NB4 (cell line): ENCODE measurements at regions not wholly inside any gene's neighbourhood (a gene's known extent, or its start where the extent isn't known, plus 50 kb on each side); places are given as distances from the start of the nearest gene placed in this dataset.

Experiments
- DNase-seq: peaks from one replicate; pipeline ENCODE4 v3.0.0; 2010; ENCODE audit warnings: low read depth
- H3K4me3 ChIP-seq: one replicate; pipeline ENCODE4 v1.5.1; 2011; ENCODE audit warnings: mild to moderate bottlenecking, low read depth, low read length, moderate library complexity
- MYC ChIP-seq: IDR thresholded peaks from 2 replicates; pipeline ENCODE4 v1.6.1; 2011; ENCODE audit warnings: low read depth, low read length
- POLR2A ChIP-seq: IDR thresholded peaks from 2 replicates; pipeline ENCODE4 v1.6.1; 2011; ENCODE audit warnings: mild to moderate bottlenecking; ENCODE audit not compliant: insufficient read length; ENCODE audit errors: extremely low read depth
- TF ChIP-seq, protein P1 (sequence below): IDR thresholded peaks from 2 replicates; pipeline ENCODE4 v1.6.1; 2011; ENCODE audit warnings: low read depth, low read length
- TF ChIP-seq, protein P2 (sequence below): IDR thresholded peaks from one replicate; pipeline ENCODE4 v1.5.1; 2012; ENCODE audit warnings: low read depth, low read length

DNA sequence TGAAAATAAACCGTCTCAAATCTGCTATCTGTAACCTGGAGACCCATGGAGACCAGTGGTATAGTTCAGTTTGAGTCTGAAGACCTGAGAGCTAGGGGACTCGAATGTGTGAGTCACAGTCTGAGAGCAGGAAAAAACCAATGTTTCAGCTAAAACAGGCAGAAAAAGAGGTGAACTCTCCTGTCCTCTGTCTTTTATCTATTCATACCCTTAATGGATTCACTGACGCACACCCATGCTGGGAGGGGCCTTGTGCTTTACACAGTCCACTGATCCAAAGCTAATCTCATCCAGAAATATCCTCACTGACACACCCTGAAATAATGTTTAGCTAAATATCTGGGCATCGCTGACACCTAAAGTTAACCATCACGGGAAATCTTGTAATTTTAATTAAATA is 297.9 kb downstream of the GPM6A start:
- no peak for DNase-seq
- no peak overlapping the region for H3K4me3 ChIP-seq
- TF ChIP-seq, protein P1, sequence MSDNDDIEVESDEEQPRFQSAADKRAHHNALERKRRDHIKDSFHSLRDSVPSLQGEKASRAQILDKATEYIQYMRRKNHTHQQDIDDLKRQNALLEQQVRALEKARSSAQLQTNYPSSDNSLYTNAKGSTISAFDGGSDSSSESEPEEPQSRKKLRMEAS = no peak
- TF ChIP-seq POLR2A = no peak
- no peak for TF ChIP-seq MYC
- TF ChIP-seq, protein P2, sequence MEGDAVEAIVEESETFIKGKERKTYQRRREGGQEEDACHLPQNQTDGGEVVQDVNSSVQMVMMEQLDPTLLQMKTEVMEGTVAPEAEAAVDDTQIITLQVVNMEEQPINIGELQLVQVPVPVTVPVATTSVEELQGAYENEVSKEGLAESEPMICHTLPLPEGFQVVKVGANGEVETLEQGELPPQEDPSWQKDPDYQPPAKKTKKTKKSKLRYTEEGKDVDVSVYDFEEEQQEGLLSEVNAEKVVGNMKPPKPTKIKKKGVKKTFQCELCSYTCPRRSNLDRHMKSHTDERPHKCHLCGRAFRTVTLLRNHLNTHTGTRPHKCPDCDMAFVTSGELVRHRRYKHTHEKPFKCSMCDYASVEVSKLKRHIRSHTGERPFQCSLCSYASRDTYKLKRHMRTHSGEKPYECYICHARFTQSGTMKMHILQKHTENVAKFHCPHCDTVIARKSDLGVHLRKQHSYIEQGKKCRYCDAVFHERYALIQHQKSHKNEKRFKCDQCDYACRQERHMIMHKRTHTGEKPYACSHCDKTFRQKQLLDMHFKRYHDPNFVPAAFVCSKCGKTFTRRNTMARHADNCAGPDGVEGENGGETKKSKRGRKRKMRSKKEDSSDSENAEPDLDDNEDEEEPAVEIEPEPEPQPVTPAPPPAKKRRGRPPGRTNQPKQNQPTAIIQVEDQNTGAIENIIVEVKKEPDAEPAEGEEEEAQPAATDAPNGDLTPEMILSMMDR = no peak

DNA sequence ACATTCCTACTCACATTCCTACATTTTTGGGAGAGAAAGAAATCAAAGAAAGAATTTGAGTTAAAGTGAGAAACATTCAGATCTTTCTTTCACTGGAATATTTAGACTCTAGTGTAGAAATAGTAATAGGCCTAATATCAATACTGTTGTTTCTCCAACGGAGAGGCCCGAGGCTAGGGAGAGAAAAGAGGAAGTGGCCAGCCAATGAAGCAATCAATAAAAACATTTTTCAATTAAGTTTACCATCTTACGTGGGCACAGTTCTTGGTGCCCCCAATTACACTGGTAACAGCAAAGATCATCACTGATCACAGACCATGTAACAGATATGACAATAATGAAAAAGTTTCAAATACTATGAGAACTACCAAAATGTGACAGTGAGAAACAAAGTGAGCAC is 281.4 kb downstream of the GPM6A start:
- no peak for DNase-seq
- no peak overlapping the region for H3K4me3 ChIP-seq
- TF ChIP-seq MYC (no peak), POLR2A (no peak)
- TF ChIP-seq, protein P1 = no peak
- TF ChIP-seq, protein P2 = no peak

DNA sequence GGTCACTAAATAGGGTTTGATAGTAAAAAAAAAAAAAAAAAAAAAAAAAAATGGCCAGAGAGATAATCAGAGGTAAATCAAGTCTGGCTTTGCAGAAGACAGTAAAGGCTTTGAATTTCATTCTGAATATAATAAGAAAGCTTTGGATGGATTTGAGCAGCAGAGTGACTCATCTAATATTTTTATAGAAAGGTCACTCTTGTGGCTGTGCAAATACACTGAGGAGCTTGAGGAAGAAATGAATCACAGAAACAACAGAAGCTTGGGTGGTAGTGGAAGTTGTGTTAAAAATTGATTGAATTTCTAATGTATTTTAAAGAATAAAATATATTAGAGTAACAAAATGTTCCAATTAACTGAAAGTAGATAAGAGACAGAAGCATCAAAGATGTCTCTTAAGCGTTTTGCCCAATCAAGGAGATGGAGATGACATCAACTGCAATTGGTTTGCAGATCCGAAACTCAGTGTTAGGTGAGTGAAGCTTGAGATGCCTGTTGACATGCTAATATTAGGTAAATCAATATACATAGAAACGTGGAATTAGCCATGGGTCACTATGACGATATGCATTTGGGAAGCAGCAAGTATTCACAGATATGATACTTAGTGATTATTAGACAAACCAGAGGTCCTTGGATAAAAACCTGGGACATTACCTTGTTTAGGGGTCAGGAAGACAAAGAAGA is 280.5 kb downstream of the GPM6A start:
- DNase-seq = no peak
- no peak overlapping the region for H3K4me3 ChIP-seq
- TF ChIP-seq, protein P1 = no peak

DNA sequence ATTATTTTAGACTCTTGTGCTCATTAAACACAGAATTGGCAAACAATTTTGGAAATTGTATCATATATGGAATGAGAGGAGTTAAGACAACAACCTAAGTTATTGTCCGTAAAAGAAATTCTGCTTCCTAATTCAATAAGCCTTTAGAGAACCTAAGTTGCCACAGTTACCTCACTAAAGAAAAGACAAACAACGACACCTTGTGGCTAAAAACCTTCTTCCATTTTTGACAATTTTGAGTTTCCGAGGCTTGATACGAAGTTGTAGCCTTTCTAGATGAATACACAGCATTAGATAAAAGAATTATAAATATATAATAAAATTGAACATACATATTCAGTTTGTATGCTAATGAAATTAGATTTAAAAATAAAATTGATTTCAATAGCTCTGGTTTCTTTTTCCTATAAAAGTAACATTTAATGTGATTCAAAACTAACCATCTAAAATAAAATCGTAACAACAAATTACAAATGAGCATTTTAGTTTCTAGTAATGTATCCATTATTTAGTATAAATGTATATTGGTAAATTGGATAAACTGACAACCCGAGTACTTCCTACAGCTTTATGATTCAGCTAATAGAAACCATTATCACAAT is 275.1 kb downstream of the GPM6A start:
- TF ChIP-seq MYC (no peak), POLR2A (no peak)
- TF ChIP-seq, protein P2 = peak; percentile 23
- no peak overlapping the region for H3K4me3 ChIP-seq
- peak; percentile 59 for DNase-seq

DNA sequence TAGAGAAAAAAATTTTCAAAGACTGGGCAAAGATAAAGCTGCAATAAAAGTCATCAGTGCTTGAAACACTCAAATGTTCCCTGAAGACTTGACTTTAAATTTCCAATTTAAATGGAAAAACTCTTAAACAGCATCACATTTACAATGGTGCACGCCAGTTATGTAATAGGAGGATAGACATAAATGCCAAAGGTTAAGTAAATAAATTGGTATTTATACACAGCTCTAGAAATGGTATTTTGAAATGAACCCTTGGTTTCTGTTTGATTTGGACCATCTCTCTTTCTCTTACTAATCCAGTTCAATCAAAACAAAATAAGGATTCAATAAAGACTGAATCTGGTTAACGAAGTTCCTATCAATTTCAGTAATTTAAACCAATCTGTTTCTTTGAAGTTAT is 272.6 kb downstream of the GPM6A start:
- no peak overlapping the region for H3K4me3 ChIP-seq
- TF ChIP-seq, protein P2 = no peak
- no peak for TF ChIP-seq POLR2A
- TF ChIP-seq, protein P1 = no peak
- no peak for TF ChIP-seq MYC
- no peak for DNase-seq

DNA sequence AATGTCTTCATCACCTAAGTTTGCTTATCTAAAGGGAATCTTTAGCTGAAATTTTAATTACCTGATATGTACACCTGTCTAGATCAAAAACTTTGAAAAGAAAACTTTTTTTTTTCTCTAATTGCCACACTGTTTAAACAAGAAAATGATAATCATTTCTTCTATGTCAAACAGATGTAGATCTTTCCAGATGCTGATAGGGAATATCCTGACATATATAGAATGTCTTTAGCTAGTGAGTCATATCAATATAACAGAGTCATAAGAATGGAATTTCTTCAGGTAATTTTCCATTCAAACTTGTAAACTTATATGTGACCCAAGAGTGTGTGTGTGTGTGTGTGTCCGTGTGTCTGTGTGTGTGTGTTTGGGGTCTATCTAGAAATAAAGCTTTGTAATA is 271.9 kb downstream of the GPM6A start:
- no peak for TF ChIP-seq MYC
- TF ChIP-seq, protein P2 = no peak
- TF ChIP-seq, protein P1 = no peak
- TF ChIP-seq POLR2A = no peak
- no peak overlapping the region for H3K4me3 ChIP-seq
- no peak for DNase-seq
